AG09309 (cell line): ENCODE measurements at regions not wholly inside any gene's neighbourhood (a gene's known extent, or its start where the extent isn't known, plus 50 kb on each side); places are given as distances from the start of the nearest gene placed in this dataset.

ENCODE experiments used
- DNase-seq: peaks from one replicate; pipeline ENCODE4 v3.0.0-alpha.2; 2010; ENCODE audit warnings: low read depth
- H3K4me3 ChIP-seq: 2 replicates; pipeline ENCODE4 v1.5.1; 2011; ENCODE audit warnings: mild to moderate bottlenecking, low read depth, low read length, moderate library complexity; ENCODE audit not compliant: control insufficient read depth
- TF ChIP-seq, protein P1 (sequence below): IDR thresholded peaks from 2 replicates; pipeline ENCODE4 v1.5.1; 2011; ENCODE audit warnings: mild to moderate bottlenecking, low read depth, low read length, inconsistent platforms; ENCODE audit not compliant: insufficient read depth, control insufficient read depth; ENCODE audit errors: missing control alignments

DNA sequence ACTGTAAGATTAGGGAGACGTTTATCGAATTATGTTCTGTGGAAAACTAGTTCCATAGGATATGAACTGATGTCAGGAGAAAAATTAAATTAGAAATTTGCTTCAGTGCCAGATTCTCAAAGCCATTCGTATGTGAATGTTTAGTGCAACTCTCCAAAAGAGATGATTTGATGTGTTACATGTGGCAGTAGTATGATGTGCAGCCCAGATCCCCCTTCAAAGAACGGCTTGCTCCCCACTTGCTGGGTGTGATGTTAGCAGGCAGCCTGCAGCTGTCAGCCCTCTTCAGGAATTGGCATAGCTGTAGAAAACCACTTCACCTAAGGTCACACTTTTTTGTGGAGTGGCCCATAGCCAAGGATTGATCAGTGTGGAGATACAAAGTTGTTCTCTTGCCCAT is 127.0 kb upstream of the CCDC54 start:
- H3K4me3 ChIP-seq: no peak overlapping the region
- no peak for DNase-seq
- TF ChIP-seq, protein P1, sequence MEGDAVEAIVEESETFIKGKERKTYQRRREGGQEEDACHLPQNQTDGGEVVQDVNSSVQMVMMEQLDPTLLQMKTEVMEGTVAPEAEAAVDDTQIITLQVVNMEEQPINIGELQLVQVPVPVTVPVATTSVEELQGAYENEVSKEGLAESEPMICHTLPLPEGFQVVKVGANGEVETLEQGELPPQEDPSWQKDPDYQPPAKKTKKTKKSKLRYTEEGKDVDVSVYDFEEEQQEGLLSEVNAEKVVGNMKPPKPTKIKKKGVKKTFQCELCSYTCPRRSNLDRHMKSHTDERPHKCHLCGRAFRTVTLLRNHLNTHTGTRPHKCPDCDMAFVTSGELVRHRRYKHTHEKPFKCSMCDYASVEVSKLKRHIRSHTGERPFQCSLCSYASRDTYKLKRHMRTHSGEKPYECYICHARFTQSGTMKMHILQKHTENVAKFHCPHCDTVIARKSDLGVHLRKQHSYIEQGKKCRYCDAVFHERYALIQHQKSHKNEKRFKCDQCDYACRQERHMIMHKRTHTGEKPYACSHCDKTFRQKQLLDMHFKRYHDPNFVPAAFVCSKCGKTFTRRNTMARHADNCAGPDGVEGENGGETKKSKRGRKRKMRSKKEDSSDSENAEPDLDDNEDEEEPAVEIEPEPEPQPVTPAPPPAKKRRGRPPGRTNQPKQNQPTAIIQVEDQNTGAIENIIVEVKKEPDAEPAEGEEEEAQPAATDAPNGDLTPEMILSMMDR: no peak

DNA sequence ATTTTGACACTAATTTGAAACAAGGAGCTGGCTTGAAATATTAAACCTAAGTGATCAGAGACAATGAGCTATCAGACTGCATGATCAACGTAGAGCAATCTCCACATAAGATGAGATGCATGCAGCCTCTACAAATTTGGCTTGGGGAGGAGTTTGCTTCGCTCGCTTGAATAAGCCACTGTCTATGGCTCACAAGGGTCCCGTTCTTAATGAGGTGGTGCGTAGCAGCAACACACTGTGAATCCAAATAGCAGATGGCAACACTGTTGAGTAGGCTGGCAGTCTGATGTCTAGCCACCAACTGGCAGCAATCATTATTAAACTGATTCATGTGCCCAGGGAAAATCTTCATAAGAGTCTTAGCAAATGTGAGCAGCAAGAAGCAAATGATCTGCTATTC is 125.4 kb upstream of the CCDC54 start:
- H3K4me3 ChIP-seq: no peak overlapping the region
- TF ChIP-seq, protein P1: no peak
- DNase-seq: no peak

DNA sequence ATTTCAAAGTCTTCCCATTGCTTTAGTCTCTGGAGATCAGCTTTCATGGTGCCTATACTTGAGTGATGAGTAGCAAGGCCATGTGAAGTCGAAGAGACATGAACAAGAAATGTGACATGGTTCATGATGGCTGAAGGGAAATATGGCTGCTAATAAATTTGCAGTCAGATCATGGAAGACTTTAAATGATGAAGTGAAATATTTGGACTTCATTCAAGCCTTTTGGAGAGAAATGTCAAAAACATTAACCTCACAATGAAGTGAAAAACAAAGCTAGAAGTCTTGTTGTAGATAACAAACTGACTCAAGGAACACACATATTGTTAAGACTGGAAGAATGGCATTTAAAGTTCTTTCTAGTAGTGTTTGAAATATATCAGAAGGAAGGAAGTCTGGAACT is 120.3 kb upstream of the CCDC54 start:
- no peak overlapping the region for H3K4me3 ChIP-seq
- TF ChIP-seq, protein P1: no peak
- DNase-seq: no peak

DNA sequence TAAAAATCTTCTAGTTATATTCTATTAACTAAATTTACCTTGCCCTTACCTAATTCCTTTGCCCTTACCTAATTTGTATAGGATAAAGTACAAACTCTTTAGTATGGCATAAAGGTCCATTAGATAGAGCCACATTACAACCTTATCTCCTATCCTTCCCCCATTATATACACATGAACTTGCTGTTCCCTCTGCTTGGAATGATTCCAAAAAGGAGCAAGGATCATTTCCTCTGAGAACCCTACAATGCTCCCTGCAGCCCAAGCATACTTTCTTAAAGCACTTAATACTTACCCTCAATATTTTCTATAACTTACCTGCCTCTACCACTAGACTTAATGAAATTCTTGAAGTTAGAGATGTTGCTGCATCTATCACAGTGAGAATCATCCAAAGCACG is 118.9 kb upstream of the CCDC54 start:
- H3K4me3 ChIP-seq: no peak overlapping the region
- TF ChIP-seq, protein P1: no peak
- DNase-seq: no peak

DNA sequence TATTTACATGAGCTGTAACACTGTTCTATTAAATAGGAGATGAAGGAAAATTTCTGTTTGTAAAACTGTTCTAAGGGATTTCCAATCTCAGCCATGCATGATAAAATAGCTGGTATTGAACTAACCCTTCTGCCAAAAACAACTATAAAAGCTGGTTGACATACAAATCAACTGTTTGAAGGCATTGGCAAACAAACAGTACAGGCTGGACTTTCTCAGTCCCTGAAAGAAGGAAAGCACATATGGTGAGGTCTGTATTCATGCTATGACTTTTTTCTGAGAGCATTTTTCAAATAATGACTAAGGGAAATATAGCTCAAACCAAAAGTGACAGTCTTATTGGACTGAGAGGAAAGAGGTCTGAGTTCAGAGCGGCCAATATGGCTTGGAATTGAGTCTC is 117.0 kb upstream of the CCDC54 start:
- H3K4me3 ChIP-seq: no peak overlapping the region
- no peak for DNase-seq
- TF ChIP-seq, protein P1: no peak

DNA sequence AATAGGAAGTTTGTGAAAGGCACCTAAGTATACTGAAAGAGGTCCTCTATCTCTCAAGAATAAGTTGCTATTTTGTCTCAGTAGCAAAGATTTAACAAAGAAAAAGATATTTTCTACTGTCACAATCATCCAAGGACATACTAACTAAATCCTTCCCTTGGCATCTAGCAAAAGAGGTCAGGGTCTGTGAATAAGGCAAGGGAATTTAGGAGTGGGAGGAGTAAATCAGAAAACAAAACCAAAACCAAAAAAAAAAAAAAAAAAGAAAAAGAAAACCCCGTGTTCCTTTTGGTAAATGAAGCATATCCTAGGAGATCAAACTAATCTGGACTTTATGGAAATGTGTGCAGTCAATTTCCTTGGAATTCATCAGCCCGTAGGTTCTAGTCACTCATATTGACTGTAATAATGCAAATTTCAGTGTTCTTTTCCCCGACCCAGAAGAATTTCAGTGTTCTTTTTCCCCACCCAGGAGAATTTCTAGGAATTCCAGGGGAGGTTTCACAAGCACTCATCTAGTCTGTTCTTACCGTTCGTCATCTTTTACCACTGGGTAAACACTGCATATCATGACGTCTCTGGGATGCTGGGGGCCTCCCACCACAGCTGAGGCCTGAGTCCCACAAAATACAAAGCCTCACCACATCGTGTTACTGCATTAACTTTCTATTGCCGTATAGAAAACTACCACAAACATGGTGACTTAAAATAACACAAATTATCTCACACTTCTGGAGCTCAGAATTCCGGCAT is 113.8 kb upstream of the CCDC54 start:
- no peak for DNase-seq
- TF ChIP-seq, protein P1: no peak
- peak overlapping the region; percentile 16 for H3K4me3 ChIP-seq
